ENCODE measurements at regions not wholly inside any gene's neighbourhood (a gene's known extent, or its start where the extent isn't known, plus 50 kb on each side); places are given as distances from the start of the nearest gene placed in this dataset.

DNA sequence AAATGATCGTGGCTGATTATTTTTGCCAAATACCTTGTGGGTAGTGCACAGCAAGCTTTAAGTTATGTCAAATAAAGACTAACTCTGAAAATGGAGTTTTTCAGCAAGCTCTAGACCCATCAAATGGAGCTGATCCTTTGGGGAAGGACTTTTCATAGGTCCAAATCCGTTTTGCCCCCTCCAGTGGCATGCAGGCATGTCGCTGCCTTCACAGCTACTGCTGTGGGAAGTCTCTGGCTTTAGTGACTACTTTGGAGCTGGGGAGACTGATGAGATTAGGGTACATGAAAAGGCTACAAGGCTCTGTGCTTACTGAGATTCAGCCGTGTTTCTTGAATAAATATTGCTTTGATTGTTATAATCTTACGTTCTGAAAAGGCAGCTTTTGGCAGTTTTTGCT is 106.6 kb upstream of the HS3ST1 start:
- H3K27ac ChIP-seq, result no peak overlapping the region
- no peak overlapping the region for H3K4me2 ChIP-seq
- ATAC-seq (no peak), DNase-seq (ENCODE audit: low read depth in 1 of 2, low spot score in 1 of 2) (no peak), FAIRE-seq (no peak)
- no peaks in the 10 kb centered on the region for H3K4me1 ChIP-seq
- H3K4me3 ChIP-seq, result no peak overlapping the region
- POLR2A ChIA-PET, result no interaction called here
- 0 out of 3 replicates have a peak, but pooled peaks cover 3% of the 10 kb centered on the region for H3K9me3 ChIP-seq
- TF ChIP-seq HEYL (CRISPR knock-in tag; IDR thresholded peaks at IDR 0.05) (no peak), MYC (IDR thresholded peaks at IDR 0.05; ENCODE audit: borderline replicate concordance, low read length) (no peak), FOXS1 (CRISPR knock-in tag; IDR thresholded peaks at IDR 0.05) (no peak), BHLHE40 (IDR thresholded peaks at IDR 0.05; ENCODE audit: low read depth, low read length) (no peak), ZFP36 (IDR thresholded peaks at IDR 0.05; ENCODE audit: borderline replicate concordance, partially characterized antibody) (no peak), EHF (CRISPR knock-in tag; IDR thresholded peaks at IDR 0.05) (no peak), PHF8 (IDR thresholded peaks at IDR 0.05; ENCODE audit: borderline replicate concordance, low read depth) (no peak), CEBPB (IDR thresholded peaks at IDR 0.05) (no peak), TFCP2L1 (CRISPR knock-in tag; IDR thresholded peaks at IDR 0.05) (no peak), BCL3 (IDR thresholded peaks at IDR 0.05) (no peak), EP300 (IDR thresholded peaks at IDR 0.05) (no peak), RCOR1 (IDR thresholded peaks at IDR 0.05; ENCODE audit: low read depth, low read length) (no peak), ELK1 (IDR thresholded peaks at IDR 0.05; ENCODE audit: low read depth, low read length) (no peak), NR3C1 (IDR thresholded peaks at IDR 0.05) (no peak), CBX2 (IDR thresholded peaks at IDR 0.05; ENCODE audit: borderline replicate concordance, low read depth) (no peak), HOXB5 (CRISPR knock-in tag; IDR thresholded peaks at IDR 0.05) (no peak), NPAS2 (CRISPR knock-in tag; IDR thresholded peaks at IDR 0.05; ENCODE audit: borderline replicate concordance) (no peak), RNF2 (IDR thresholded peaks at IDR 0.05; ENCODE audit: borderline replicate concordance, low read depth) (no peak)
- TF ChIP-seq, protein P1, sequence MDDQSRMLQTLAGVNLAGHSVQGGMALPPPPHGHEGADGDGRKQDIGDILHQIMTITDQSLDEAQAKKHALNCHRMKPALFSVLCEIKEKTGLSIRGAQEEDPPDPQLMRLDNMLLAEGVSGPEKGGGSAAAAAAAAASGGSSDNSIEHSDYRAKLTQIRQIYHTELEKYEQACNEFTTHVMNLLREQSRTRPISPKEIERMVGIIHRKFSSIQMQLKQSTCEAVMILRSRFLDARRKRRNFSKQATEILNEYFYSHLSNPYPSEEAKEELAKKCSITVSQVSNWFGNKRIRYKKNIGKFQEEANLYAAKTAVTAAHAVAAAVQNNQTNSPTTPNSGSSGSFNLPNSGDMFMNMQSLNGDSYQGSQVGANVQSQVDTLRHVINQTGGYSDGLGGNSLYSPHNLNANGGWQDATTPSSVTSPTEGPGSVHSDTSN (IDR thresholded peaks at IDR 0.05), result no peak
- TF ChIP-seq, protein P2, sequence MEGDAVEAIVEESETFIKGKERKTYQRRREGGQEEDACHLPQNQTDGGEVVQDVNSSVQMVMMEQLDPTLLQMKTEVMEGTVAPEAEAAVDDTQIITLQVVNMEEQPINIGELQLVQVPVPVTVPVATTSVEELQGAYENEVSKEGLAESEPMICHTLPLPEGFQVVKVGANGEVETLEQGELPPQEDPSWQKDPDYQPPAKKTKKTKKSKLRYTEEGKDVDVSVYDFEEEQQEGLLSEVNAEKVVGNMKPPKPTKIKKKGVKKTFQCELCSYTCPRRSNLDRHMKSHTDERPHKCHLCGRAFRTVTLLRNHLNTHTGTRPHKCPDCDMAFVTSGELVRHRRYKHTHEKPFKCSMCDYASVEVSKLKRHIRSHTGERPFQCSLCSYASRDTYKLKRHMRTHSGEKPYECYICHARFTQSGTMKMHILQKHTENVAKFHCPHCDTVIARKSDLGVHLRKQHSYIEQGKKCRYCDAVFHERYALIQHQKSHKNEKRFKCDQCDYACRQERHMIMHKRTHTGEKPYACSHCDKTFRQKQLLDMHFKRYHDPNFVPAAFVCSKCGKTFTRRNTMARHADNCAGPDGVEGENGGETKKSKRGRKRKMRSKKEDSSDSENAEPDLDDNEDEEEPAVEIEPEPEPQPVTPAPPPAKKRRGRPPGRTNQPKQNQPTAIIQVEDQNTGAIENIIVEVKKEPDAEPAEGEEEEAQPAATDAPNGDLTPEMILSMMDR (IDR thresholded peaks at IDR 0.05), result no peak
- WGBS (ENCODE audit: missing lambda C conversion rate), result 63% methylated on average over 5 of the region's 5 CpGs
- CTCF ChIA-PET, result no interaction called here

DNA sequence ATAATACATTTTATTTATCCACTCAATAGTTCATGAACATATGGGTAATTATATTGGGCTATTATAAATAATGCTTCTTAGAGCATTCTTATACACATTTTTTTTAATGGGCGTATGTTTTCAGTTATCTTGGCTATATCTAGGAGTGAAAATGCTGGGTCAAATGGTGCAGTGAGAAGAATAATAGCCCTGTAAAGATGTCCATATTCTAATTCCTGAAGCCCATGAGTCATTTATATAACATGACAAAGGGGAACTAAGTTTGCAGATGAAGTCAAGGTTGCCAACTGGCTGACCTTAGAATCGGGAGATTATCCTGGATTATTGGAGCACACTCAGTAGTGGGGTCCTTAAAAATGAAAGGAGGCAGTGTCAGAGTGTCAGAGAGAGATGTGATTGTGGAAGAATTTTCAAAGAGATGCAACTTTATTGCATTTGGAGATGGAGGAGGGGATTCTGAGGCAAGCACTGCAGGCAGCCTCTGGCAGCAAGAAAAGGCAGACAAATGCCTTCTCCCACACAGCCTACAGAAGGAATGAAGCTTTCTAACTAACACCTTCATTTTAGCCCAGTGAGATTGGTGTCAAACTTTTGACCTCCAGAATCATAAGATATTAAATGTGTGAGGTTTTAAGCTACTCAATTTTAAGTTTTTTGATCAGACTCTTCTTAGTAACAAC is 106.1 kb upstream of the HS3ST1 start:
- TF ChIP-seq MAZ (IDR thresholded peaks at IDR 0.05; ENCODE audit: borderline replicate concordance, low read depth, low read length) (no peak), SMC3 (IDR thresholded peaks at IDR 0.05) (no peak), NFE2L2 (conservative IDR thresholded peaks at IDR 0.05; ENCODE audit: low read length) (no peak), CHD4 (IDR thresholded peaks at IDR 0.05; ENCODE audit: borderline replicate concordance) (no peak), RARB (CRISPR knock-in tag; IDR thresholded peaks at IDR 0.05) (no peak), RNF2 (IDR thresholded peaks at IDR 0.05; ENCODE audit: borderline replicate concordance, low read depth) (no peak), ZFP36 (IDR thresholded peaks at IDR 0.05; ENCODE audit: borderline replicate concordance, partially characterized antibody) (no peak), RAD21 (conservative IDR thresholded peaks at IDR 0.05 in 1 of 2, IDR thresholded peaks at IDR 0.05 in 1 of 2) (no peak), POLR2A (IDR thresholded peaks at IDR 0.05; ENCODE audit: low read length) (no peak), RFX5 (IDR thresholded peaks at IDR 0.05) (no peak), HOXB13 (CRISPR knock-in tag; IDR thresholded peaks at IDR 0.05; ENCODE audit: low read depth) (no peak)
- TF ChIP-seq, protein P3, sequence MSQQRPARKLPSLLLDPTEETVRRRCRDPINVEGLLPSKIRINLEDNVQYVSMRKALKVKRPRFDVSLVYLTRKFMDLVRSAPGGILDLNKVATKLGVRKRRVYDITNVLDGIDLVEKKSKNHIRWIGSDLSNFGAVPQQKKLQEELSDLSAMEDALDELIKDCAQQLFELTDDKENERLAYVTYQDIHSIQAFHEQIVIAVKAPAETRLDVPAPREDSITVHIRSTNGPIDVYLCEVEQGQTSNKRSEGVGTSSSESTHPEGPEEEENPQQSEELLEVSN (IDR thresholded peaks at IDR 0.05; ENCODE audit: borderline replicate concordance, low read depth), result no peak
- no peak for DNase-seq (ENCODE audit: low read depth in 1 of 2, low spot score in 1 of 2)
- POLR2A ChIA-PET, result no interaction called here
- H3K4me2 ChIP-seq, result no peak overlapping the region
- H3K27ac ChIP-seq, result no peak overlapping the region
- CTCF ChIA-PET, result no interaction called here
- H3K4me1 ChIP-seq, result no peaks in the 10 kb centered on the region
- 0 out of 3 replicates have a peak, but pooled peaks cover 3% of the 10 kb centered on the region for H3K9me3 ChIP-seq
- no peak for ATAC-seq
- no peak for FAIRE-seq
- WGBS (ENCODE audit: missing lambda C conversion rate), result 22% methylated on average over 2 of the region's 2 CpGs
- no peak overlapping the region for H3K4me3 ChIP-seq
